ENCODE measurements at regions not wholly inside any gene's neighbourhood (a gene's known extent, or its start where the extent isn't known, plus 50 kb on each side); places are given as distances from the start of the nearest gene placed in this dataset.

DNA sequence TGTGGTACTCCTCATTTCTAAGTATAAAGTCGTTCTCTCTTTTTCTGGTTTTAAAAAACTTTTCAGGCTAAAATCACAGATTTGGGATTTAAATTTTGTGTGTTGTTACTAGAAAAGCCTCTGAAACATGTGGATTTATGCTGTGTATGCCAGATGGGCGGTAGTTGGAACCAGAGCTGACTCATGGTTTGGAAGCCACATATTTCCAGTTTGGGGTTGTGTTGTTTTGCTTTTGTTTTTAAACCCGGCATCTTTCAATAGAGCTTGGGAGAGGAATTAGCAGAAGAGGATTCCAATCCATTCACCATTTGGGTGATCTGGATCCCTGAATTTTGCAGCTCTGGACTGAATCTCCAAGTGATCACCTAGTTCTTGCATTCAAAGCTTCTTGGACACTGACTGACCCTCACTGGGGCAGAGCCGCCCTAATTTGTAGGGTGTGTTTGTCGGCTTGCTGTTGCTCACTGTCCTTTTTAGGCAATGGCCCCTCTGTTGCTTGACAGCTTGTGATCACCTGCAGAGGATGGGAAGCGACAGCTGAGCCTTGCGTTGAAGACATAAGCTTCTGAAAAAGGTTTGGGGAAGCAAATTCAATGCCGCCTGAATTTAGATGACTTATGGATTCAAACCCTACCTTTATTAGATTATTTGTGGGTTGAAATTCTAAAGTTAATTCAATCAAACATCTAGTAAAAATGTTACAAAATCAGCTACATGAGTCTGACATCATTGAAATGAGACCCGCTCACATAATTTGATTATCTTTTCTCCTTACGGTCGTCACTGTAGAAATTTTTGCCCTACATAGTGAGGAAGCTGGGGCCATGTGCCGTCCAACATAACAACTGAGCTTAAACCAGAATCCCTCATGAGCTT lies 79.9 kb upstream of the CD83 start:
- TF ChIP-seq, protein P1, sequence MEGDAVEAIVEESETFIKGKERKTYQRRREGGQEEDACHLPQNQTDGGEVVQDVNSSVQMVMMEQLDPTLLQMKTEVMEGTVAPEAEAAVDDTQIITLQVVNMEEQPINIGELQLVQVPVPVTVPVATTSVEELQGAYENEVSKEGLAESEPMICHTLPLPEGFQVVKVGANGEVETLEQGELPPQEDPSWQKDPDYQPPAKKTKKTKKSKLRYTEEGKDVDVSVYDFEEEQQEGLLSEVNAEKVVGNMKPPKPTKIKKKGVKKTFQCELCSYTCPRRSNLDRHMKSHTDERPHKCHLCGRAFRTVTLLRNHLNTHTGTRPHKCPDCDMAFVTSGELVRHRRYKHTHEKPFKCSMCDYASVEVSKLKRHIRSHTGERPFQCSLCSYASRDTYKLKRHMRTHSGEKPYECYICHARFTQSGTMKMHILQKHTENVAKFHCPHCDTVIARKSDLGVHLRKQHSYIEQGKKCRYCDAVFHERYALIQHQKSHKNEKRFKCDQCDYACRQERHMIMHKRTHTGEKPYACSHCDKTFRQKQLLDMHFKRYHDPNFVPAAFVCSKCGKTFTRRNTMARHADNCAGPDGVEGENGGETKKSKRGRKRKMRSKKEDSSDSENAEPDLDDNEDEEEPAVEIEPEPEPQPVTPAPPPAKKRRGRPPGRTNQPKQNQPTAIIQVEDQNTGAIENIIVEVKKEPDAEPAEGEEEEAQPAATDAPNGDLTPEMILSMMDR (conservative IDR thresholded peaks at IDR 0.05), result no peak
- no peak for TF ChIP-seq ZFX (IDR thresholded peaks at IDR 0.05)
